Psoas muscle (tissue), 7 donors: ENCODE measurements at regions not wholly inside any gene's neighbourhood (a gene's known extent, or its start where the extent isn't known, plus 50 kb on each side); places are given as distances from the start of the nearest gene placed in this dataset.

Source experiments
- ATAC-seq, 4 donors: fragments of 200-7000 bp; cut with Tn5 transposase; one replicate each; pipeline ENCODE4 v1.9.1; 2020; ENCODE audit warnings: moderate library complexity in 3 of 4, mild to moderate bottlenecking in 2 of 4
- DNase-seq, 2 donors: peaks; one replicate each; pipeline ENCODE4 v3.0.0-alpha.2; 2020
- H3K27ac ChIP-seq: fragments of 200-600 bp; one replicate; pipeline ENCODE4 v1.8.0; 2022
- H3K27me3 ChIP-seq, 3 donors: fragments of 200-600 bp in 1 of 3; one replicate each; pipeline versions ENCODE4 v1.6.1 to v1.8.0; 2013 to 2022; ENCODE audit warnings: low read length in 2 of 3, mild to moderate bottlenecking in 2 of 3, moderate library complexity in 1 of 3; ENCODE audit not compliant: insufficient read depth in 3 of 3
- H3K36me3 ChIP-seq, 2 donors: fragments of 200-600 bp in 1 of 2; one replicate each; pipeline versions ENCODE4 v1.6.1 to v1.8.0; 2013 to 2022; ENCODE audit warnings: low read depth in 1 of 2, mild to moderate bottlenecking in 1 of 2, moderate library complexity in 1 of 2; ENCODE audit not compliant: insufficient read depth in 1 of 2
- H3K4me1 ChIP-seq: fragments of 200-600 bp; one replicate; pipeline ENCODE4 v1.8.0; 2022
- H3K4me3 ChIP-seq: fragments of 200-600 bp; one replicate; pipeline ENCODE4 v1.8.0; 2022; ENCODE audit warnings: mild to moderate bottlenecking
- H3K9me3 ChIP-seq: fragments of 200-600 bp; one replicate; pipeline ENCODE4 v1.8.0; 2022
- WGBS, 3 donors: extraction: QIAGEN DNeasy Blood & Tissue Kit; methylation state at CpG; one replicate each; pipeline versions ENCODE4 v1.1.6 to v1.1.7; 2013; 5-methylcytosine and 5-hydroxymethylcytosine counted together
- intact Hi-C, 2 donors: fragments of 100-400 bp; cut with DNase I; formaldehyde crosslinking; loops; one replicate each; pipeline versions ENCODE4 v1.11.0 to v1.14.2; 2022
- TF ChIP-seq, protein P1 (sequence below): fragments of 200-600 bp; IDR thresholded peaks from one replicate; pipeline ENCODE4 v1.8.0; 2022; ENCODE audit warnings: antibody characterized with exemption
- donor health status: healthy with polysubstance abuse.
- donor health status: DM: no; HTN: no; CAD: no; lungs with moderate emphysema.
- donor health status: Bipolar disorder and iron deficiency.
- donor health status: healthy.
- donor health status: DM: yes; HTN: yes; CAD: no.
- donor health status: DM: no; HTN: no; CAD: no.
- donor health status: DM: yes; HTN: yes; CAD: no.

GRCh38 chr15:95595759-95596158 lies 734.7 kb upstream of the NR2F2 start:
- Histone ChIP-seq H3K36me3 (no peaks in the 10 kb centered on the region), H3K27me3 (no peaks in the 10 kb centered on the region), H3K9me3 (no peaks in the 10 kb centered on the region), H3K4me1 (no peaks in the 10 kb centered on the region), H3K4me3 (no peak overlapping the region), H3K27ac (no peak overlapping the region)
- ATAC-seq (no peak), DNase-seq (no peak)
- intact Hi-C loops: loop anchor here in 1 of 2 donors (10.0 kb wide), 1 partner anchor 59 kb away; no protein-coding TSS in a partner anchor
- TF ChIP-seq, protein P1, sequence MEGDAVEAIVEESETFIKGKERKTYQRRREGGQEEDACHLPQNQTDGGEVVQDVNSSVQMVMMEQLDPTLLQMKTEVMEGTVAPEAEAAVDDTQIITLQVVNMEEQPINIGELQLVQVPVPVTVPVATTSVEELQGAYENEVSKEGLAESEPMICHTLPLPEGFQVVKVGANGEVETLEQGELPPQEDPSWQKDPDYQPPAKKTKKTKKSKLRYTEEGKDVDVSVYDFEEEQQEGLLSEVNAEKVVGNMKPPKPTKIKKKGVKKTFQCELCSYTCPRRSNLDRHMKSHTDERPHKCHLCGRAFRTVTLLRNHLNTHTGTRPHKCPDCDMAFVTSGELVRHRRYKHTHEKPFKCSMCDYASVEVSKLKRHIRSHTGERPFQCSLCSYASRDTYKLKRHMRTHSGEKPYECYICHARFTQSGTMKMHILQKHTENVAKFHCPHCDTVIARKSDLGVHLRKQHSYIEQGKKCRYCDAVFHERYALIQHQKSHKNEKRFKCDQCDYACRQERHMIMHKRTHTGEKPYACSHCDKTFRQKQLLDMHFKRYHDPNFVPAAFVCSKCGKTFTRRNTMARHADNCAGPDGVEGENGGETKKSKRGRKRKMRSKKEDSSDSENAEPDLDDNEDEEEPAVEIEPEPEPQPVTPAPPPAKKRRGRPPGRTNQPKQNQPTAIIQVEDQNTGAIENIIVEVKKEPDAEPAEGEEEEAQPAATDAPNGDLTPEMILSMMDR: no peak

- intact Hi-C loops: loop anchor here in 1 of 2 donors (10.0 kb wide), 1 partner anchor 58 kb away; no protein-coding TSS in a partner anchor
- TF ChIP-seq, protein P1: no peak
- Histone ChIP-seq H3K27me3 (no peaks in the 10 kb centered on the region), H3K4me1 (no peaks in the 10 kb centered on the region), H3K36me3 (no peaks in the 10 kb centered on the region), H3K27ac (no peak overlapping the region), H3K9me3 (no peaks in the 10 kb centered on the region), H3K4me3 (no peak overlapping the region)
- WGBS, 3 donors: 55 to 61% (median 56%) methylated on average over 6 of the region's 6 CpGs
- no peak for ATAC-seq
- no peak for DNase-seq
These were observed 734.0 kb upstream of the NR2F2 start for GRCh38 chr15:95596496-95596895.

- WGBS, 3 donors: 64 to 68% (median 64%) methylated on average over 8 of the region's 8 CpGs
- Histone ChIP-seq H3K27ac (no peak overlapping the region), H3K4me3 (no peak overlapping the region), H3K36me3 (no peaks in the 10 kb centered on the region), H3K9me3 (no peaks in the 10 kb centered on the region), H3K4me1 (no peaks in the 10 kb centered on the region), H3K27me3 (no peaks in the 10 kb centered on the region)
- TF ChIP-seq, protein P1: no peak
- no peak for ATAC-seq
- intact Hi-C loops: loop anchor here in 1 of 2 donors (10.0 kb wide), 1 partner anchor 56 kb away; no protein-coding TSS in a partner anchor
- no peak for DNase-seq
These were observed 732.1 kb upstream of the NR2F2 start for GRCh38 chr15:95598251-95598855.

DNA sequence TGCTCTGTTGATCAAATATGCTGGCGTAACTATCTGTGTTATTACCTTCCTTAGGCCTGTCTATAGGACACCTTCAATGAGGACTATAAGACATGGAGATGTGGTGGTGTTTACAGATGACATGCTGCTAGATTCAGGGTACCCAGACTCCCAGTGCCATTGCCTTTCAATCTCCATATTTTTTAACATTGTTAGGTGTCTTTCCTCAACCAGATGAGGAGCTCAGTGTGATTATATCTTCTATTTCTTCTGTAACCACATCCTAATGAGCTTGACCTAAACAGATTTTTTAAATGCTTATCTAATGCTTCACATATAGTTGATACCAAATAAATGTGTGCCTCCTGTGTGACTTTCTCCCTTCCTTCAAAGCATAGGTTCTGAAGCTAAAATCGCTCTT lies 730.1 kb upstream of the NR2F2 start:
- peaks cover 2% of the 10 kb centered on the region for H3K4me1 ChIP-seq
- H3K36me3 ChIP-seq: no peaks in the 10 kb centered on the region
- TF ChIP-seq, protein P1: no peak
- intact Hi-C loops: no loop called here
- DNase-seq: no peak
- no peak overlapping the region for H3K27ac ChIP-seq
- WGBS, 3 donors: 97 to 99% (median 98%) methylated on average over 2 of the region's 2 CpGs
- ATAC-seq: no peak
- no peaks in the 10 kb centered on the region for H3K27me3 ChIP-seq
- H3K4me3 ChIP-seq: no peak overlapping the region
- H3K9me3 ChIP-seq: no peaks in the 10 kb centered on the region

DNA sequence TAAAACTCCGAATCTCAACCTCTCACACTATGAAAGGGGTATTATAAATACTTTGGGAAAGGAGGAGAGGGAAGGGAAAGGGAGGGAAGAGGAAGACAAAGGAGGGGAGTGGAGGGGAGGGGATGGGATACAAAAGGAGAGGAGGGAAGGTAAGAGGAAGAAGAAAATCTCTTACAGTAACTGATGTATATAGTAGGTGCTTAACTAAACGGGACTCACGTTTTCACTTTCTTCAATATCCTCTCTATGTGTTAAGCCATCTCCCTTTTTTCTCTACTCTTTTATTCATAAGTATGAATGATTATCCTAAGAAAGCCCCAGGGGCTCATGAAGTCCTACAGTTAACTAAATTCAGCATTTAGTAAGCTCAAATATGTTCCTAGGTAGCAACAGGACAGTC lies 729.6 kb upstream of the NR2F2 start:
- WGBS, 3 donors: 94 to 98% (median 97%) methylated on average over 3 of the region's 3 CpGs
- Histone ChIP-seq H3K9me3 (no peaks in the 10 kb centered on the region), H3K4me1 (peaks cover 3% of the 10 kb centered on the region), H3K36me3 (no peaks in the 10 kb centered on the region), H3K4me3 (no peak overlapping the region), H3K27me3 (no peaks in the 10 kb centered on the region), H3K27ac (no peak overlapping the region)
- TF ChIP-seq, protein P1: no peak
- DNase-seq (no peak), ATAC-seq (no peak)
- intact Hi-C loops: no loop called here
